Brain microvascular endothelial cell (primary cell): ENCODE measurements at regions not wholly inside any gene's neighbourhood (a gene's known extent, or its start where the extent isn't known, plus 50 kb on each side); places are given as distances from the start of the nearest gene placed in this dataset.

Experiments
- DNase-seq: peaks from one replicate; pipeline ENCODE4 v3.0.0-alpha.2; 2020
- H3K27ac ChIP-seq: fragments of 250-450 bp; sonication (Bioruptor Pico); 2 replicates; pipeline ENCODE4 v1.5.1; 2020; ENCODE audit warnings: mild to moderate bottlenecking, moderate library complexity
- H3K27me3 ChIP-seq: fragments of 250-450 bp; sonication (Bioruptor Pico); replicated peaks from 2 replicates; pipeline ENCODE4 v1.5.1; 2020; ENCODE audit warnings: mild to moderate bottlenecking
- H3K36me3 ChIP-seq: fragments of 250-450 bp; sonication (Bioruptor Pico); replicated peaks from 2 replicates; pipeline ENCODE4 v1.5.1; 2020; ENCODE audit warnings: mild to moderate bottlenecking
- H3K4me3 ChIP-seq: 2 replicates; pipeline ENCODE4 v1.5.1; 2011; ENCODE audit warnings: low read depth, mild to moderate bottlenecking, control low read depth, low read length, moderate library complexity
- in situ Hi-C: cut with HindIII; loops from 2 replicates; pipeline ENCODE4 v1.10.0; 2017; ENCODE audit warnings: low sequenced_read_pairs, low pct_ligation_motif_present
- TF ChIP-seq, protein P1 (sequence below): IDR thresholded peaks from 2 replicates; pipeline ENCODE4 v1.5.1; 2011; ENCODE audit warnings: low read depth, mild to moderate bottlenecking, moderate library complexity, low read length, control low read depth, inconsistent platforms; ENCODE audit errors: missing control alignments

DNA sequence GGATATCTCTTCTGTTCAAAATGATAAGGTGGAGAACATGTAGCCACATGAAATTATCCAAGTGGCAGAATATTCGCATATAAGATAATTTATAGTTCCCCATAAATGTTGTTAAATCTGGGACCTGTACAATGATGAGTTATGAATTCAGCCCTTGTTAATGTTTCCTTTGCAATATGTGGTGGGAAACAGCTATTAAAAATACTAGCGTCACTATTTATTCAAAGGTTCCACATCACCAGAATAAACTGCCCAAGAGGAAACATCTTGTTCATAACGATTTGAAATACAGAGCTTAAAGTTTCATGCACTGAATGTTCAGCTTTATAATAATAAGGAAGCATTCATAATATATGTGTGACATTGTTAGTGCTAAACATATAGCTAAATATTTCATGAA lies 223.9 kb upstream of the TCF4 start:
- in situ Hi-C loops = no loop called here
- H3K27ac ChIP-seq = no peak overlapping the region
- no peak overlapping the region for H3K4me3 ChIP-seq
- no peaks in the 10 kb centered on the region for H3K36me3 ChIP-seq
- no peak for DNase-seq
- no peaks in the 10 kb centered on the region for H3K27me3 ChIP-seq
- TF ChIP-seq, protein P1, sequence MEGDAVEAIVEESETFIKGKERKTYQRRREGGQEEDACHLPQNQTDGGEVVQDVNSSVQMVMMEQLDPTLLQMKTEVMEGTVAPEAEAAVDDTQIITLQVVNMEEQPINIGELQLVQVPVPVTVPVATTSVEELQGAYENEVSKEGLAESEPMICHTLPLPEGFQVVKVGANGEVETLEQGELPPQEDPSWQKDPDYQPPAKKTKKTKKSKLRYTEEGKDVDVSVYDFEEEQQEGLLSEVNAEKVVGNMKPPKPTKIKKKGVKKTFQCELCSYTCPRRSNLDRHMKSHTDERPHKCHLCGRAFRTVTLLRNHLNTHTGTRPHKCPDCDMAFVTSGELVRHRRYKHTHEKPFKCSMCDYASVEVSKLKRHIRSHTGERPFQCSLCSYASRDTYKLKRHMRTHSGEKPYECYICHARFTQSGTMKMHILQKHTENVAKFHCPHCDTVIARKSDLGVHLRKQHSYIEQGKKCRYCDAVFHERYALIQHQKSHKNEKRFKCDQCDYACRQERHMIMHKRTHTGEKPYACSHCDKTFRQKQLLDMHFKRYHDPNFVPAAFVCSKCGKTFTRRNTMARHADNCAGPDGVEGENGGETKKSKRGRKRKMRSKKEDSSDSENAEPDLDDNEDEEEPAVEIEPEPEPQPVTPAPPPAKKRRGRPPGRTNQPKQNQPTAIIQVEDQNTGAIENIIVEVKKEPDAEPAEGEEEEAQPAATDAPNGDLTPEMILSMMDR = no peak

GRCh38 chr18:55805666-55806065 lies 217.7 kb upstream of the TCF4 start:
- H3K36me3 ChIP-seq = no peaks in the 10 kb centered on the region
- no peak overlapping the region for H3K4me3 ChIP-seq
- in situ Hi-C loops = no loop called here
- DNase-seq = no peak
- H3K27me3 ChIP-seq = no peaks in the 10 kb centered on the region
- TF ChIP-seq, protein P1 = no peak
- H3K27ac ChIP-seq = no peak overlapping the region

DNA sequence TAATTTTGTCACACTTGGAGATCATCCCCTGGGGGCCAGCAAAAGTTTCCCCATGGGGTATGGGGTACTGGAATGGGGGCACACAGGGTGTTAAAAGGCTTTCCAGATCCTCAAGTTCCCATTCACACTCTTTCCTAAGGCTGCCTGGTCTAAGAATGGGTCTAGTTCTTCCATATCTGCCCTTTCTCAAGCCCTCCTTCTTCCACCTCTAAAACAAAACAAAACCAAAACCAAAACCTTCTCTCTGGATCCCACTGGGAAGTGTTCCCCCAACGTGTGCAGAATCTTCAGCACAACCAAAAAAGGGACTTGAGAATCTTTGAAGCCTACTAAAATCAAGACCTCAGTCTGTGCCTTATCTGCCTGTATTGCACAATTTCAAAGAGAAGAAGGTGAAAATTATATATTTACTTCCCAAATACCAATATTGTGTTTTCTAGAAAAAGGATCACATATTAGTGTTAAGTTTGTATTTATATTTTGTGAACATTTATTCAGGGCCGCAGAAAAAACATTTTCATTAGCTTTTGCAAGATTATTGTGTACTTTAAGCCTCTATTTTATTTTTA lies 207.2 kb upstream of the TCF4 start:
- Histone ChIP-seq H3K27me3 (no peaks in the 10 kb centered on the region), H3K4me3 (no peak overlapping the region), H3K36me3 (no peaks in the 10 kb centered on the region), H3K27ac (no peak overlapping the region)
- TF ChIP-seq, protein P1 = no peak
- in situ Hi-C loops = no loop called here
- DNase-seq = no peak

- Histone ChIP-seq H3K36me3 (no peaks in the 10 kb centered on the region), H3K27ac (no peak overlapping the region), H3K27me3 (no peaks in the 10 kb centered on the region), H3K4me3 (no peak overlapping the region)
- no peak for DNase-seq
- TF ChIP-seq, protein P1 = no peak
- in situ Hi-C loops = no loop called here
Observed at GRCh38 chr18:55794288-55795052, 206.5 kb upstream of the TCF4 start.

- peak overlapping the region; percentile 49 for H3K27ac ChIP-seq
- no peaks in the 10 kb centered on the region for H3K27me3 ChIP-seq
- in situ Hi-C loops = no loop called here
- TF ChIP-seq, protein P1 = no peak
- no peaks in the 10 kb centered on the region for H3K36me3 ChIP-seq
- peak; percentile 82 for DNase-seq
- H3K4me3 ChIP-seq = no peak overlapping the region
Observed at GRCh38 chr18:55790296-55790695, 202.3 kb upstream of the TCF4 start.
